Activated CD8-positive, alpha-beta memory T cell treated with anti-CD3 and anti-CD28 coated beads, Interleukin-2, amount 50 U/mL, for 48 hours (primary cell): ENCODE measurements at regions not wholly inside any gene's neighbourhood (a gene's known extent, or its start where the extent isn't known, plus 50 kb on each side); places are given as distances from the start of the nearest gene placed in this dataset.
"Not testable (repeated sequence)": the region's sequence is repeated elsewhere in the genome, so short reads cannot be mapped to it uniquely, and the experiment has no call there.

Experiments used
- DNase-seq: peaks from one replicate; pipeline ENCODE4 v3.0.0-alpha.2; 2020

GRCh38 chr1:95532335-95532734 lies 298.3 kb downstream of the RWDD3 start:
- no peak for DNase-seq

- DNase-seq: no peak
Observed at GRCh38 chr1:95534985-95535384, 301.0 kb downstream of the RWDD3 start.

GRCh38 chr1:95535614-95536013 lies 301.6 kb downstream of the RWDD3 start:
- no peak for DNase-seq

GRCh38 chr1:95536501-95536900 lies 302.5 kb downstream of the RWDD3 start:
- no peak for DNase-seq

- DNase-seq: no peak
Observed at GRCh38 chr1:95537176-95537575, 303.2 kb downstream of the RWDD3 start.

- not testable (repeated sequence) for DNase-seq
Observed at GRCh38 chr1:95538242-95538641, 304.2 kb downstream of the RWDD3 start.

GRCh38 chr1:95542936-95543335 lies 308.9 kb downstream of the RWDD3 start:
- DNase-seq: no peak

GRCh38 chr1:95547005-95547404 lies 313.0 kb downstream of the RWDD3 start:
- no peak for DNase-seq

- no peak for DNase-seq
Observed at GRCh38 chr1:95548211-95548610, 314.2 kb downstream of the RWDD3 start.

- no peak for DNase-seq
Observed at GRCh38 chr1:95551201-95551600, 317.2 kb downstream of the RWDD3 start.

- no peak for DNase-seq
Observed at GRCh38 chr1:95553595-95553994, 319.6 kb downstream of the RWDD3 start.

- DNase-seq: no peak
Observed at GRCh38 chr1:95554408-95554807, 320.4 kb downstream of the RWDD3 start.

- no peak for DNase-seq
Observed at GRCh38 chr1:95558791-95559190, 324.8 kb downstream of the RWDD3 start.

- no peak for DNase-seq
Observed at GRCh38 chr1:95561346-95561745, 327.3 kb downstream of the RWDD3 start.

GRCh38 chr1:95562230-95562629 lies 328.2 kb downstream of the RWDD3 start:
- DNase-seq: no peak

GRCh38 chr1:95572002-95572401 lies 338.0 kb downstream of the RWDD3 start:
- no peak for DNase-seq

- DNase-seq: no peak
Observed at GRCh38 chr1:95572962-95573361, 339.0 kb downstream of the RWDD3 start.

- DNase-seq: no peak
Observed at GRCh38 chr1:95575291-95575690, 341.3 kb downstream of the RWDD3 start.

- DNase-seq: no peak
Observed at GRCh38 chr1:95578462-95578861, 344.5 kb downstream of the RWDD3 start.

- no peak for DNase-seq
Observed at GRCh38 chr1:95582191-95582590, 348.2 kb downstream of the RWDD3 start.

GRCh38 chr1:95582746-95583145 lies 348.7 kb downstream of the RWDD3 start:
- no peak for DNase-seq

GRCh38 chr1:95583661-95584210 lies 349.7 kb downstream of the RWDD3 start:
- no peak for DNase-seq

- no peak for DNase-seq
Observed at GRCh38 chr1:95584315-95584714, 350.3 kb downstream of the RWDD3 start.

- no peak for DNase-seq
Observed at GRCh38 chr1:95604771-95605170, 370.8 kb downstream of the RWDD3 start.

- no peak for DNase-seq
Observed at GRCh38 chr1:95614197-95614596, 380.2 kb downstream of the RWDD3 start.

GRCh38 chr1:95615421-95615820 lies 381.4 kb downstream of the RWDD3 start:
- no peak for DNase-seq
